Esophagus squamous epithelium (tissue), 4 donors: ENCODE measurements at regions not wholly inside any gene's neighbourhood (a gene's known extent, or its start where the extent isn't known, plus 50 kb on each side); places are given as distances from the start of the nearest gene placed in this dataset.

Experiments used
- CTCF ChIP-seq, 6 experiments: fragments of 450-650 bp in 4 of 6; fragments of 200-600 bp in 2 of 6; sonication (generic) in 2 of 6; IDR thresholded peaks; one replicate each; pipeline ENCODE4 v1.5.1; 2016 to 2019; ENCODE audit warnings: antibody characterized with exemption in 6 of 6, mild to moderate bottlenecking in 4 of 6, moderate library complexity in 4 of 6
- POLR2A ChIP-seq, 4 donors: fragments of 450-650 bp; IDR thresholded peaks; one replicate each; pipeline ENCODE4 v1.6.1; 2017; ENCODE audit warnings: antibody characterized with exemption in 4 of 4, mild to moderate bottlenecking in 4 of 4, moderate library complexity in 3 of 4

- no peak for TF ChIP-seq CTCF (IDR thresholded peaks at IDR 0.05)
- no peak for TF ChIP-seq POLR2A (IDR thresholded peaks at IDR 0.05)
These were observed 385.2 kb downstream of the DUSP10 start for GRCh38 chr1:221356693-221357092.
